Mammary epithelial cell (primary cell): ENCODE measurements at regions not wholly inside any gene's neighbourhood (a gene's known extent, or its start where the extent isn't known, plus 50 kb on each side); places are given as distances from the start of the nearest gene placed in this dataset.

Experiments used
- EZH2 ChIP-seq: IDR thresholded peaks from 2 replicates; pipeline ENCODE4 v1.6.1; 2012; ENCODE audit warnings: low read length, inconsistent platforms, borderline replicate concordance
- TF ChIP-seq, protein P1 (sequence below), 2 donors: IDR thresholded peaks in 1 of 2; conservative IDR thresholded peaks in 1 of 2; 2 replicates each; pipeline ENCODE4 v1.5.1; 2011 to 2012; ENCODE audit warnings: inconsistent platforms in 2 of 2, low read length in 2 of 2, mild to moderate bottlenecking in 2 of 2, control low read depth in 1 of 2, low read depth in 1 of 2; ENCODE audit not compliant: insufficient read depth in 1 of 2; ENCODE audit errors: extremely low read depth in 1 of 2

DNA sequence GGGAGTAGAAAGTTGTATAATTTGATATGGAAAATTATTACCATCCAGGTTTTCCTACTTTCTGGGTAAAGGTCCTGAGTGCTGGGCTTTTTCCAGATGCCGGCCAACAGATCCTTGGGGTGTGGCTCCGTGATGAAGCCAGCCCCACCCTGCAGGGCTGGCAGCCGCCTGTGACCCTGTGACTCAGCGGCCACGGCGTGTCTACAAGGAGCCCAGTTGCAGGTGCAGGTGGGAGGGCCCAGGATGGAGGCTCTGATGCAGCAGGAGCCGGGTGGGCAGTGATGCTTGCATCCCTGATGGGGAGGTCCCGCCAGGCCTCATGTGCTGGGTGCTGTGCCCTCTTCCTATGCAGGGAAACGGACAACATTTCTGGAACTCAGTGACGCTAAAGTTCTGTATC, 96.0 kb upstream of the ALKAL2 start:
- TF ChIP-seq, protein P1, sequence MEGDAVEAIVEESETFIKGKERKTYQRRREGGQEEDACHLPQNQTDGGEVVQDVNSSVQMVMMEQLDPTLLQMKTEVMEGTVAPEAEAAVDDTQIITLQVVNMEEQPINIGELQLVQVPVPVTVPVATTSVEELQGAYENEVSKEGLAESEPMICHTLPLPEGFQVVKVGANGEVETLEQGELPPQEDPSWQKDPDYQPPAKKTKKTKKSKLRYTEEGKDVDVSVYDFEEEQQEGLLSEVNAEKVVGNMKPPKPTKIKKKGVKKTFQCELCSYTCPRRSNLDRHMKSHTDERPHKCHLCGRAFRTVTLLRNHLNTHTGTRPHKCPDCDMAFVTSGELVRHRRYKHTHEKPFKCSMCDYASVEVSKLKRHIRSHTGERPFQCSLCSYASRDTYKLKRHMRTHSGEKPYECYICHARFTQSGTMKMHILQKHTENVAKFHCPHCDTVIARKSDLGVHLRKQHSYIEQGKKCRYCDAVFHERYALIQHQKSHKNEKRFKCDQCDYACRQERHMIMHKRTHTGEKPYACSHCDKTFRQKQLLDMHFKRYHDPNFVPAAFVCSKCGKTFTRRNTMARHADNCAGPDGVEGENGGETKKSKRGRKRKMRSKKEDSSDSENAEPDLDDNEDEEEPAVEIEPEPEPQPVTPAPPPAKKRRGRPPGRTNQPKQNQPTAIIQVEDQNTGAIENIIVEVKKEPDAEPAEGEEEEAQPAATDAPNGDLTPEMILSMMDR (conservative IDR thresholded peaks at IDR 0.05 in 1 of 2, IDR thresholded peaks at IDR 0.05 in 1 of 2; ENCODE audit: extremely low read depth in 1 of 2, insufficient read depth in 1 of 2, low read depth in 1 of 2, low read length in 2 of 2), result no peak
- TF ChIP-seq EZH2, result no peak
